GM12891 (cell line): ENCODE measurements at regions not wholly inside any gene's neighbourhood (a gene's known extent, or its start where the extent isn't known, plus 50 kb on each side); places are given as distances from the start of the nearest gene placed in this dataset.

ENCODE experiments used
- POLR2A ChIP-seq: IDR thresholded peaks from 2 replicates; pipeline ENCODE4 v1.6.1; 2011; ENCODE audit warnings: low read depth, low read length, control low read depth
- POLR2AphosphoS5 ChIP-seq: IDR thresholded peaks from 2 replicates; pipeline ENCODE4 v1.6.1; 2011; ENCODE audit warnings: low read depth, low read length, control low read depth
- POU2F2 ChIP-seq: IDR thresholded peaks from 2 replicates; pipeline ENCODE4 v1.6.1; 2011; ENCODE audit warnings: low read depth, mild to moderate bottlenecking, control low read depth, low read length, moderate library complexity
- SPI1 ChIP-seq: IDR thresholded peaks from 2 replicates; pipeline ENCODE4 v1.6.1; 2011; ENCODE audit warnings: low read depth, low read length, control low read depth
- TAF1 ChIP-seq: IDR thresholded peaks from 2 replicates; pipeline ENCODE4 v1.6.1; 2011; ENCODE audit warnings: low read depth, low read length, control low read depth

GRCh38 chr9:96045811-96046210 is 170.3 kb downstream of the ERCC6L2 start:
- TF ChIP-seq POLR2AphosphoS5 = no peak
- no peak for TF ChIP-seq POLR2A
- no peak for TF ChIP-seq SPI1
- TF ChIP-seq TAF1 = no peak
- TF ChIP-seq POU2F2 = no peak
